Activated CD8-positive, alpha-beta T cell treated with anti-CD3 and anti-CD28 coated beads, Interleukin-2, amount 10 ng/mL, durations not matched to agents 7 days and 5 days (primary cell): ENCODE measurements at regions not wholly inside any gene's neighbourhood (a gene's known extent, or its start where the extent isn't known, plus 50 kb on each side); places are given as distances from the start of the nearest gene placed in this dataset.
"Not testable (repeated sequence)": the region's sequence is repeated elsewhere in the genome, so short reads cannot be mapped to it uniquely, and the experiment has no call there.

Experiments
- ATAC-seq: fragments of 150-1000 bp; cut with Tn5 transposase; one replicate; pipeline ENCODE4 v1.10.0; 2021; ENCODE audit warnings: moderate library complexity
- CTCF ChIA-PET: fragments of 350-600 bp; sonication (Branson Sonifier 250); formaldehyde crosslinking; loops from one replicate; lab custom pipeline; 2021; ENCODE audit warnings: antibody characterized with exemption; lab: Charles Lee
- POLR2A ChIA-PET: fragments of 350-600 bp; sonication (Branson Sonifier 250); formaldehyde crosslinking; loops from one replicate; lab custom pipeline; 2021; ENCODE audit warnings: antibody characterized with exemption; lab: Charles Lee
- DNase-seq: peaks from one replicate; pipeline ENCODE4 v3.0.0-alpha.2; 2020
- H3K27ac Mint-ChIP-seq: one replicate; pipeline ENCODE4 v1.8.0; 2021; ENCODE audit warnings: mild to moderate bottlenecking, mixed read lengths
- H3K27me3 Mint-ChIP-seq: one replicate; pipeline ENCODE4 v1.8.0; 2021; ENCODE audit warnings: low read depth, mixed read lengths
- H3K36me3 Mint-ChIP-seq: one replicate; pipeline ENCODE4 v1.8.0; 2021; ENCODE audit warnings: low read depth, mixed read lengths
- H3K4me1 Mint-ChIP-seq: one replicate; pipeline ENCODE4 v1.8.0; 2021; ENCODE audit warnings: low read depth, mixed read lengths
- H3K4me3 Mint-ChIP-seq: one replicate; pipeline ENCODE4 v1.8.0; 2021; ENCODE audit warnings: mild to moderate bottlenecking, mixed read lengths
- H3K9me3 Mint-ChIP-seq: one replicate; pipeline ENCODE4 v1.8.0; 2022; ENCODE audit warnings: mixed read lengths; ENCODE audit not compliant: insufficient read depth

DNA sequence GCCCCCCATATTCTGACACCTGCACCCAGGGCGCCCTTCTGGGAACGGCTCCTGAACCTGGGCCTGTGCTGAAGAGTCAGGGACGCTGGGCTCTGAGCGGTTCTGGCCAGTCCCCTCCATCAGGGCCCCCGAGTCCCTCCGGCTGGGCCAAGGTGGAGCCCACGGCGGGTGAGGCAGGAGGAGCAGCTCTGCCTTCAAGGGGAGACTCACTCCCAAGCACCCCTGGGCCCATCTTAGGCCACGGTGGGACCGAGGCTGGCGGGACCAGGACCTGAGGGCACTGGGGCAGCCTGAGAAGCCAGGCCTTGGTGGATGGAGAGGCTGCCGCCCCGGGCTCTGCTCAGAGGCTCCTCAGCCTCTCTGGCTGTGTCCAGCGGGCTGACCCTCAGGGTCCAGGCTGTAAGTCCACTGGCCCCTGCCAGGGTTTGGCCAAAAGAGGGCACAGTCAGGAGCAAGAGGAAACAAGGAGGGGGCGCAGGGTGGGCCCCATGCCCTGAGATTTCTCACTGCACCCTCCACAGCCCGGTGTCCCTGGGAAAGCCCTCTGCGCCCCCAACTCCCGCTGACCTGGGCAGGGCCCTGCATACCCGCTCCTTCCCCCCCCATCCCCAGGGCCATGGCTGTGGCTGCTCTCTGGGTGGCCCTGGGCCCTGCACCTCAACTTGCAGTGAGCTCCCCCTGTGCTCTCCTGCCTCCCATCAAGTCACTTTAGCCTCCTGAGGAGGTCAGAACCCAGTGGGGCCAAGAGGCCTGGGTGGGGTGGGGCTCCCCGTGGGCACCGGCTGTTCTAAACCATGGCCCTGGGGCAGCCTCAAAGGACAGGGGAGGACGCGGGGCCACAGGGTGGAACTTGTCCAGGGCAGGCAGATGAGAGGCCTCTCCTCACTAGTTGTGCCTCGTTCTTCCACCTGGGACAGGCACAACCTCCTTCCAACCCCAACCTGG lies 266.4 kb upstream of the SFSWAP start:
- CTCF ChIA-PET, result no interaction called here
- H3K9me3 Mint-ChIP-seq, result no peaks in the 10 kb centered on the region
- DNase-seq (no peak), ATAC-seq (no peak)
- H3K4me1 Mint-ChIP-seq, result no peaks in the 10 kb centered on the region
- H3K27ac Mint-ChIP-seq, result no peak overlapping the region
- no peaks in the 10 kb centered on the region for H3K36me3 Mint-ChIP-seq
- peaks cover 2% of the 10 kb centered on the region for H3K27me3 Mint-ChIP-seq
- POLR2A ChIA-PET, result no interaction called here
- H3K4me3 Mint-ChIP-seq, result no peak overlapping the region

DNA sequence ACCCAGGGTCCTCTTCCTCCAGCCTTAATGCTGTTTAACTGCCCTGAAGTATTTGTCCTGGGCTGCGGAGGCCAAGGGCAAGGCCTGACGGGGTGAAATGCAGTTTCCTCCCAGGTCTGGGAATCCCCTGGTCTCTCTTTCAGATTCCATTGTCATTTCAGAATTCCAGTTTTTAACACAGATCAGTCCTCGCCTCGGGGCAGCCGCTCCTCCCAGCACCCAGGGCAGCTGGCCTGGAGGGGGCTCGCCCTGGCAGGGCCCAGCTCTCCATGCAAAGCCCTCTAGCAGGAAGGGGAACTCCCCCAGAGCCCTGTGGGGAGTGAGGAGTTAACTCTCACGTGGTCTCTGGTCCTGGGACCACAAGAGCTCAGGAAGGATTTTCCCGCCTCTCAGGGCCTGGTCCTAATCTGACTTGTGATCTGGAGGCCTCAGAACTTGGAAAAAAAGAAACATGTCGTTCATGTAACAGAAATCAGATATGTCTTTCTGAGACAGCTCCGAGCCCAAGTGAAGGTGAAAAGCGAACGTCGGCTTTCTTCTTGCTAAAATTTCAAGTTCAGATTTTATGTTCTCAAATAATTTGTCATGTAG lies 265.6 kb upstream of the SFSWAP start:
- H3K4me1 Mint-ChIP-seq, result no peaks in the 10 kb centered on the region

DNA sequence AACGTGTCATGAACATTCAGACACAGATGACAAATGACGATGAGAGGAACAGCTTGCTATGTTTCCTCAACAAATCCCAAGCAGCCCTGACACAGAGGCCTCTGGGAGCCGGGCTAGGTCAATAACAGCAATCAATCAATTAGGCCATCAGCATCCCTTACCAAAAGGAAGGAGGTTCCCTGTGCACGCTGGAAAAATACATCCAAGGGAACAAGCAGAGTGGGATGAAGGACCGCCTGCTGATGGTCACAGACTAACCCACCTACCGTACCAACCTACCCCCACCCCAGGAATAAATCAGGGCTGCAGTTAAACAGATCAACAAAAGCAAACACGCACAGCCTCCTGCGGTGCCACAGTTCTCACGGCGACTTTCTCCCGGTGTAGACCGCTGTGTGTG lies 265.1 kb upstream of the SFSWAP start:
- no peak for ATAC-seq
- Mint-ChIP-seq H3K9me3 (no peaks in the 10 kb centered on the region), H3K27me3 (peaks cover 6% of the 10 kb centered on the region), H3K36me3 (no peaks in the 10 kb centered on the region), H3K4me3 (no peak overlapping the region), H3K4me1 (no peaks in the 10 kb centered on the region), H3K27ac (no peak overlapping the region)
- ChIA-PET POLR2A (no interaction called here), CTCF (no interaction called here)
- DNase-seq, result no peak

More for the DNA sequence above, 265.6 kb upstream of the SFSWAP start:
- POLR2A ChIA-PET, result no interaction called here
- ATAC-seq (no peak), DNase-seq (no peak)
- H3K27ac Mint-ChIP-seq, result no peak overlapping the region
- CTCF ChIA-PET, result no interaction called here
- no peak overlapping the region for H3K4me3 Mint-ChIP-seq
- H3K9me3 Mint-ChIP-seq, result no peaks in the 10 kb centered on the region
- H3K36me3 Mint-ChIP-seq, result no peaks in the 10 kb centered on the region
- H3K27me3 Mint-ChIP-seq, result peaks cover 3% of the 10 kb centered on the region

DNA sequence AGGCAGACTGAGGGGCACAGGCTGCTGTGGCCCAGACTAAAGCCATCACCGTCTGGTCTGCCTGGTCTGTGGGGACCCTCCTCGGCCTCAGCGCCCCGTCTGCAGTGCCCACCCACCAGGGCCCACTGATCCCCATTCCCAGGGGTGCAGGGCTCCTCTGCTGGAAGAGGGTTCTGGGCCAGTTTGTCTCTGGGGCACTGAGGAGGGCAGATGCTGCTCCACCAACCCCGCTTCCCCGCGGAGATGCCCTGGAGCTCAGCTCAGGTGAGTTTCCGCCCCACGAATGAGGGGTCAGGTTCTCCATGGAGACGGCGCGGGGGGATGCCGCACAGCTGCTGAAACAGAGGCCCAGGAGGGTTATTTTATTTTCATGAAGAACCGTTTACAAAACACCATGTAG lies 263.3 kb upstream of the SFSWAP start:
- H3K27ac Mint-ChIP-seq, H3K4me1 Mint-ChIP-seq, H3K36me3 Mint-ChIP-seq, H3K9me3 Mint-ChIP-seq, H3K27me3 Mint-ChIP-seq, POLR2A ChIA-PET, CTCF ChIA-PET, H3K4me3 Mint-ChIP-seq, DNase-seq, ATAC-seq: not testable (repeated sequence)

DNA sequence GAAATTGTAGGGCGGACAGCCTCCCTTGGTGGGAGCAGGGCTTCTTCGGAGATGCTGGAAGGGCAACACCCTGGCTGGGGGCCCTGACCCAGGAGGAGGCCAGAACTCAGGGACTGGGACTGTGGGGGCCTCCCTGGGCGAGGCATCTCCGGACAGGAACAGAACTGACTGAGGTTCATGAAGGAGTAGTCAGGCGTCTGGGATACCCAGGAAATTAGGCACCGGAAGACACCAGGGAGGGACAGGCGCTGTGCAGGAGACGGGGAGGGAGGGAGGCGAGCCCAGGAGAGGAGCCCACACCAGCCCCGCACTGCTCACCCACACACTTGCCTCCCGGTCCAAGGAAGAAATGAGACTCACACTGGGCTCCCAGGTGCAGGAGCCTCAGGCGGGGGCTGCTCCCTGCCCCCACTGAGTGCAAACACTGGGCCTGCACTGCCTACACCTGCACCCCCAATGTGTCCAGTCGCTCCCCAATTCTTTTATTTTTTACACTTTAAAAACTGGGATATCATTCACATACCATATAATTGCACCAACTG lies 262.6 kb upstream of the SFSWAP start:
- Mint-ChIP-seq H3K9me3 (no peaks in the 10 kb centered on the region), H3K4me3 (no peak overlapping the region), H3K27me3 (peaks cover 6% of the 10 kb centered on the region), H3K4me1 (no peaks in the 10 kb centered on the region), H3K36me3 (no peaks in the 10 kb centered on the region), H3K27ac (no peak overlapping the region)
- no peak for DNase-seq
- ChIA-PET CTCF (no interaction called here), POLR2A (no interaction called here)
- ATAC-seq, result no peak

DNA sequence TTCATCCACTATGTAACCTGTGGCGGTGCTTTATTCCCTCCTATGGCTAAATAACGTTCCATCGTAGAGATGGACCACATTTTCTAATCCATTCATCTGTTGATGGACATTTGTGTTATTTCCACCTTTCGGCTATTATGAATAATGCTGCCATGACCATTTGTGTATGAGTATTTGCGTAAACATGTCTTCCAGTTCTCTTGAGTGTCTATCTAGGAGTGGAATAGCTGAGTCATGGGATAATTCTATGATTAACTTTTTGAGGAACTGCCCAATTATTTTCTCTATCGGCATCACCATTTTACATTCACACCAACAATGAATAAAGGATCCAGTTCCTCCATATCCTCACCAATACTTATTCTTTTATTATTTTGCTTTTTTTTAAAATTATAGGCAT lies 261.9 kb upstream of the SFSWAP start:
- Mint-ChIP-seq H3K9me3 (no peaks in the 10 kb centered on the region), H3K27ac (no peak overlapping the region), H3K36me3 (no peaks in the 10 kb centered on the region), H3K4me3 (no peak overlapping the region), H3K27me3 (peaks cover 6% of the 10 kb centered on the region), H3K4me1 (no peaks in the 10 kb centered on the region)
- DNase-seq (no peak), ATAC-seq (no peak)
- ChIA-PET CTCF (no interaction called here), POLR2A (no interaction called here)

DNA sequence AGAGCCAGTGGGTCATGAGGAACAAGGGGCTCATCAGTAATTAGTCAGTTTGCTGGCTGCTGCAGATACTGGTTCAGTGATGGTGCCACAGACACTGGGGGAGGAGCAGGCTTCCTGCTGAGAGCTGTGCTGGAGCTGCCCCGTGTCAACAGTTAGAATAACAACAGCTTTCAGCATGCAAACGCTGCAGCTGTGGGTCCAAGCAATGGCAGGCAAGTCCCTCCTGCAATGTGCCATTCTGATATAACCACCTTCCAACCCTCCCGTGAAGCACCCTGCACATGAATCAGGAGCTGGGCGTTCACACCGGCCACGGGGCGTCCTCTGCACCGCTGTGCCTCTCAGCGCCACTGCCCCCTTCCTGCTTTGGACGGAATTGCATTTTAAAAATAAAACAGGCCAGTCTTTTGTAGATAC lies 258.4 kb upstream of the SFSWAP start:
- Mint-ChIP-seq H3K4me1 (no peaks in the 10 kb centered on the region), H3K27me3 (peaks cover 6% of the 10 kb centered on the region), H3K27ac (no peak overlapping the region), H3K9me3 (no peaks in the 10 kb centered on the region), H3K4me3 (no peak overlapping the region), H3K36me3 (no peaks in the 10 kb centered on the region)
- ChIA-PET CTCF (interaction anchor here (0.6 to 1.0 kb wide), 2 partner anchors 10 to 348 kb away, joined by 3 to 4 read pairs; no protein-coding TSS in a partner anchor), POLR2A (no interaction called here)
- DNase-seq, result peak; percentile 43
- ATAC-seq, result peak; percentile 60

DNA sequence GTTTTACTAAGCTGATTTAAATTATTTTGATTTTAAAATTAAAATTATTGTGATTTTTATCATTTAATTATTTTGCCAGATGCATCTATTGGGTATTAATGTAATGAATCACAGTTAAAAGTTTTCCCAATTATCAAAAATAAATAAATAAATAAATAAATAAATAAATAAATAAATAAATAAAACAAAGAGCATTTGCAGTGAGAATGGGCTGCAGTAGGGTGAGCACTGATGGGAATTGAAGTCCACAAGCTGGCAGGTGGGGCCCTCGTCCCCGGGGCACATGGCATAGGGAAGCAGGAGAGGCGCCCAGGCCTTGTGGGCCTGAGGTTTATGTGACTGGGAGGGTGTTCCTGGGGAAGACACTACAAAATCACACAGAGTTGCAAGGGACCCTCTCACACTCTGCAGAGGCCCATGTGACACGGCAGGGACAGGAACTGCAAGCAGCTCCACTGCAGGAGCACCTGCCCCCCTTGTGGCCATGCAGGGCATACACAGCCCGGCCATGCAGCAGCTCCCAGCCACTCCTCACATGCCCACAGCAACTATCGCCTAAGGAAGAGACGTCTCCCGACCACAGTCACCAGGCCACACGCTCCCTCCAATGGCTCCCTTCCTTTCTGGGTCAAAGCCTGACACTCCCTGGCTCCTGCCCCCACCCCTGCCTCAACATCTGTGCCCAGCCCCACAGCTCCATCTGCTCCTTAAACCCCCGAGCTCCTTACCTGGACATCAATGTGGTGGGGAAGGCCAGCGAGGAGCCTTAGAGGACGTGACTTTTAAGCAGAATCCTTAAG lies 256.3 kb upstream of the SFSWAP start:
- Mint-ChIP-seq H3K4me3 (no peak overlapping the region), H3K27ac (no peak overlapping the region), H3K9me3 (no peaks in the 10 kb centered on the region), H3K27me3 (peaks cover 4% of the 10 kb centered on the region), H3K4me1 (no peaks in the 10 kb centered on the region), H3K36me3 (no peaks in the 10 kb centered on the region)
- ChIA-PET CTCF (interaction anchor here (1.2 kb wide), 1 partner anchor 349 kb away, joined by 3 read pairs; no protein-coding TSS in a partner anchor), POLR2A (no interaction called here)
- DNase-seq, result peak; percentile 36
- ATAC-seq, result peak; percentile 85

DNA sequence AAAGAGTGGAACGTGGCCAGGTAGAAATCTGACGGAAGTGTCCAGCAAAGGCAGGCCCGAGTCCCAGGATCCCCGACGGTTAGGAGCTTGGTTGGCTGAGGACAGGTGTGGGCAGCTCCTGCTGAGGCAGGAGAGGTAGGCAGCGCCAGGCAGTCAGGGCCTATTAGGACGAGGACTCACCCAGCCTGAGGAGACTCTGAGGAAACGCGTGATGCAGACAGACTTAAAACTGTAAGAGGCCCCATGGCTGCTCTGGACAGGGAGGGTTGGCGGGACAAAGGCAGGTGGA lies 255.7 kb upstream of the SFSWAP start:
- ATAC-seq (no peak), DNase-seq (no peak)
- Mint-ChIP-seq H3K9me3 (no peaks in the 10 kb centered on the region), H3K4me3 (no peak overlapping the region), H3K27me3 (peaks cover 4% of the 10 kb centered on the region), H3K4me1 (no peaks in the 10 kb centered on the region), H3K36me3 (no peaks in the 10 kb centered on the region), H3K27ac (no peak overlapping the region)
- CTCF ChIA-PET, result interaction anchor here (1.2 kb wide), 1 partner anchor 350 kb away, joined by 3 read pairs; no protein-coding TSS in a partner anchor
- POLR2A ChIA-PET, result no interaction called here

DNA sequence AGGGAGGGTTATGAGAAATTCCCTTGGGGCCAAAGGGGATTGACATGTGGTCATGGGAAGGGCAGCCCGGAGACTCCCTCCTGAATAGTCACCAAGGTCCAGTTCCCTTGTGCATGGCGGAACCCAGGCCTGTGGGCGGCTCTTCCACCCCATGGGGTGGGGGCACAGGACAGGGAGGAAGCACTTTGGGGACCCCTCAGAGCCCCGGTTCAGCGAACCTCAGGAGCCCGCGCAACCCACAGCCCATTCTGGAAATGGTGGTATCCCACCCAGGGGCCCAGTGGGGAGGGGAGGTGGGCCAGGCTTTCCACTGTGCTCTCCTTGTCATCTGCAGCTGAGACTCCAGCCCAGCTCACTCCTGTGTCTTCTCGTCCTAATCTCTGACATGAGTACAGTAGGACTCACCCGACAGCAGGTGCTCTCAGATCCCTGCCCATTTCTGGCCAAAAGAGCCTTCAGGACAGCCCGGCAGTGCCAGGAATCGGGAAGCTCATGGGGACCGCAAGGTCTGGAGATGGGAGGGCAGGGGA lies 255.2 kb upstream of the SFSWAP start:
- DNase-seq, result no peak
- Mint-ChIP-seq H3K27ac (no peak overlapping the region), H3K9me3 (no peaks in the 10 kb centered on the region), H3K36me3 (no peaks in the 10 kb centered on the region), H3K4me1 (no peaks in the 10 kb centered on the region), H3K27me3 (no peaks in the 10 kb centered on the region), H3K4me3 (no peak overlapping the region)
- ChIA-PET CTCF (interaction anchor here (1.2 kb wide), 1 partner anchor 350 kb away, joined by 3 read pairs; no protein-coding TSS in a partner anchor), POLR2A (no interaction called here)
- ATAC-seq, result no peak

DNA sequence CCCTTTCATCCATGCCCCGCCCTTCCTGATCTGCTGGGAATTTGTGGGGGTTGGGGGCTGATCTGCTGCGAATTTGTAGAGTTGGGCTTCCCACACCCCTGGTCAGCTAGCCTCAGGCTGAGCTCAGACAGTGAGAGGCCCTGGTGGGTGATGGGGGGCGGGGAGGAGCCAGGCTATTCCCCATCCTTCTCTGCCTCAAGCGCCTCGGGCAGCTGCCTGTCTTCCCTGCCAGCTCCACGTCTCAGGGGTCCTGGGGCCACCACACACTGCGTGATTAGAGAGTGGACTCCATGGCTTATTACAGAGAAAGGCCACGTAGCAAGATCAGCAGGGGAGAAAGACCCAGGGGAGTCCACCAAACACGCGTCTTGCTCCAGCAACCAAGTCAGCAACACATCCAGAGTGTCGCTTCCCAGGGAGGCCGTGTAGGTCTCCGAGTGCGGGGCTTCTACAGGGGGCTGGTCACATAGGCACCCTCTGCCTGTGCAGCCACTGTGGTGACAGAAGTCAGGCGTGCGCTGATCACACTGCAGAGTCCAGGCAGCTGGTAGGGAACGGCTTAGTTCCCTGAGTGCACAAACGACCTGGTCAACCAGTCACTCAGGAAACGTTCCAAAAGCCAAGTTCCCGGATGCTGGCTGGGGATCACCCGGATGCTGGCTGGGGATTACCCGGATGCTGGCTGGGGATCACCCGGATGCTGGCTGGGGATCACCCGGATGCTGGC lies 254.4 kb upstream of the SFSWAP start:
- DNase-seq (no peak), ATAC-seq (no peak)
- H3K36me3 Mint-ChIP-seq, result no peaks in the 10 kb centered on the region
- H3K27ac Mint-ChIP-seq, result no peak overlapping the region
- no peak overlapping the region for H3K4me3 Mint-ChIP-seq
- ChIA-PET CTCF (no interaction called here), POLR2A (no interaction called here)
- H3K4me1 Mint-ChIP-seq, result no peaks in the 10 kb centered on the region
- no peaks in the 10 kb centered on the region for H3K27me3 Mint-ChIP-seq
- H3K9me3 Mint-ChIP-seq, result no peaks in the 10 kb centered on the region
